DOHH2 (cell line): ENCODE measurements at regions not wholly inside any gene's neighbourhood (a gene's known extent, or its start where the extent isn't known, plus 50 kb on each side); places are given as distances from the start of the nearest gene placed in this dataset.

Experiments used
- H3F3A ChIP-seq: fragments of 200-600 bp; sonication (generic), shearing (Covaris generic); 2 replicates; pipeline ENCODE4 v1.6.0; 2016; ENCODE audit warnings: antibody characterized with exemption, mild to moderate bottlenecking; ENCODE audit not compliant: control insufficient read depth, insufficient read depth
- H3K27ac ChIP-seq: fragments of 200-600 bp; sonication (generic); 2 replicates; pipeline ENCODE4 v1.5.1; 2014; ENCODE audit warnings: low read depth, mild to moderate bottlenecking, low read length, moderate library complexity
- H3K27me3 ChIP-seq: fragments of 200-600 bp; sonication (generic); 2 replicates; pipeline ENCODE4 v1.6.1; 2014; ENCODE audit warnings: mild to moderate bottlenecking, low read length, mixed read lengths; ENCODE audit not compliant: control insufficient read depth
- H3K36me3 ChIP-seq: fragments of 200-600 bp; sonication (generic); 2 replicates; pipeline ENCODE4 v1.6.1; 2014; ENCODE audit warnings: mild to moderate bottlenecking, low read length, moderate library complexity, mixed read lengths; ENCODE audit not compliant: control insufficient read depth
- H3K4me1 ChIP-seq: fragments of 200-600 bp; sonication (generic); 2 replicates; pipeline ENCODE4 v1.6.1; 2014; ENCODE audit warnings: mild to moderate bottlenecking, low read length, mixed read lengths; ENCODE audit not compliant: control insufficient read depth
- H3K4me2 ChIP-seq: fragments of 200-600 bp; sonication (generic); 2 replicates; pipeline ENCODE4 v1.6.0; 2014; ENCODE audit warnings: mild to moderate bottlenecking, low read length, moderate library complexity
- H3K4me3 ChIP-seq: fragments of 200-600 bp; sonication (generic); 2 replicates; pipeline ENCODE4 v1.5.1; 2014; ENCODE audit warnings: mild to moderate bottlenecking, low read length, mixed read lengths
- H3K79me2 ChIP-seq: fragments of 200-600 bp; sonication (generic); 2 replicates; pipeline ENCODE4 v1.6.1; 2014; ENCODE audit warnings: mild to moderate bottlenecking, low read length, mixed read lengths; ENCODE audit not compliant: control insufficient read depth
- H3K9me2 ChIP-seq: fragments of 200-600 bp; sonication (generic); replicated peaks from 2 replicates; pipeline ENCODE4 v1.6.1; 2014; ENCODE audit warnings: mild to moderate bottlenecking, low read length, mixed read lengths; ENCODE audit not compliant: control insufficient read depth
- H3K9me3 ChIP-seq: fragments of 200-600 bp; sonication (generic); 2 replicates; pipeline ENCODE4 v1.6.1; 2014; ENCODE audit warnings: antibody characterized with exemption, low read length, mixed read lengths; ENCODE audit not compliant: control insufficient read depth, insufficient read depth
- H4K20me1 ChIP-seq: fragments of 200-600 bp; sonication (generic); 2 replicates; pipeline ENCODE4 v1.6.0; 2014; ENCODE audit warnings: low read depth, mild to moderate bottlenecking, antibody characterized with exemption, low read length, moderate library complexity; ENCODE audit not compliant: control insufficient read depth, insufficient read depth
- EZH2phosphoT487 ChIP-seq: fragments of 200-600 bp; sonication (generic); IDR thresholded peaks from 2 replicates; pipeline ENCODE4 v1.6.1; 2017; ENCODE audit warnings: borderline replicate concordance, mild to moderate bottlenecking, antibody characterized with exemption, low read length, moderate library complexity, mixed read lengths
- TF ChIP-seq, protein P1 (sequence below): fragments of 200-600 bp; sonication (generic); IDR thresholded peaks from one replicate; pipeline ENCODE4 v1.5.1; 2014; ENCODE audit warnings: antibody characterized with exemption, mild to moderate bottlenecking, low read depth, low read length; ENCODE audit not compliant: poor library complexity, severe bottlenecking

DNA sequence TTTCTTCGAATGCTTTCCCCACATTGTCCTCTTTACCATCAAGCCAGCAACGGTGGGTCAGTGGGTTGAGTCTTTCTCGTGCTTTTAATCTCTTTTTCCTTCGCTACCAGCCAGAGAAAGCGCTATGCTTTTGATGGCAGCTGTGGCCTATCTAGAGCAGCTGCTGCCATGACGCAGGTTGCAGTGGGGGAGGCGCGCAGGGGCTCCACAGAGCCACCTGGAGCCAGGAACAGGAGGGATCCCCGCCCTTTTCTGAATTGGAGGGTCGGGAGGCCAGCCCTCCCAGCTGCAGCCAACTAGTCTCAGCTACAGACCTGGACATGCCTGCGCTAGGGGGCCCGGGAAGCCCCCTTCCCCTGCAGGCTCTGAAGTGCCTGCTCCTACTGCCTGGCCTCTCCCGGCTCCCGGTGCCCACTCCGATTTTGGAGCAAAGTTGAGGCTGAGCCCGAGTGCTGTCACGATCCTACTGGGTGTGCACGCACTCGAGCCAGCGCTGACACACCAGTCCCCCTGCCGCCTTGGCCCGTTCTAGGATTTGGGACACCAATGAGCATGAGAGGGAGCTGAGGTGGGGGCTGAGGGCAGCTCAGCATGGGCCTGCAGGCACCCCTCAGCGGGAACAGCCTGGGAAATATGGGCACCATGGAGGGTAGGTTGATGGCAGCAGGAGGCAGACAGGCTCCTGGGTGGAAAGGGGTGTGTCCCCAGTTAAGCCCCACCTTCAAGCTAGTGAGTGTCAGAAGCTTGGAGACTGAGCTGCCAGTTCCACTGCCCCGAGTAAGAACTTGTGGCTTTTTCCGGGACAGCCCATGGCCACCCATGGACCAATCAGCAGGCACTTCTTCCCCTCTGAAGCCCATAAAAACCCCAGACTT is 784.2 kb downstream of the SLC6A15 start:
- no peaks in the 10 kb centered on the region for H3K9me2 ChIP-seq
- H3K9me3 ChIP-seq = no peaks in the 10 kb centered on the region; the same call in 1 of the 2 replicates
- no peaks in the 10 kb centered on the region for H3K4me1 ChIP-seq
- H4K20me1 ChIP-seq = no peaks in the 10 kb centered on the region
- H3K4me2 ChIP-seq = no peak overlapping the region
- no peak for TF ChIP-seq EZH2phosphoT487
- TF ChIP-seq, protein P1, sequence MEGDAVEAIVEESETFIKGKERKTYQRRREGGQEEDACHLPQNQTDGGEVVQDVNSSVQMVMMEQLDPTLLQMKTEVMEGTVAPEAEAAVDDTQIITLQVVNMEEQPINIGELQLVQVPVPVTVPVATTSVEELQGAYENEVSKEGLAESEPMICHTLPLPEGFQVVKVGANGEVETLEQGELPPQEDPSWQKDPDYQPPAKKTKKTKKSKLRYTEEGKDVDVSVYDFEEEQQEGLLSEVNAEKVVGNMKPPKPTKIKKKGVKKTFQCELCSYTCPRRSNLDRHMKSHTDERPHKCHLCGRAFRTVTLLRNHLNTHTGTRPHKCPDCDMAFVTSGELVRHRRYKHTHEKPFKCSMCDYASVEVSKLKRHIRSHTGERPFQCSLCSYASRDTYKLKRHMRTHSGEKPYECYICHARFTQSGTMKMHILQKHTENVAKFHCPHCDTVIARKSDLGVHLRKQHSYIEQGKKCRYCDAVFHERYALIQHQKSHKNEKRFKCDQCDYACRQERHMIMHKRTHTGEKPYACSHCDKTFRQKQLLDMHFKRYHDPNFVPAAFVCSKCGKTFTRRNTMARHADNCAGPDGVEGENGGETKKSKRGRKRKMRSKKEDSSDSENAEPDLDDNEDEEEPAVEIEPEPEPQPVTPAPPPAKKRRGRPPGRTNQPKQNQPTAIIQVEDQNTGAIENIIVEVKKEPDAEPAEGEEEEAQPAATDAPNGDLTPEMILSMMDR = no peak
- no peaks in the 10 kb centered on the region for H3F3A ChIP-seq
- H3K4me3 ChIP-seq = no peak overlapping the region
- no peaks in the 10 kb centered on the region for H3K79me2 ChIP-seq
- no peaks in the 10 kb centered on the region for H3K36me3 ChIP-seq
- H3K27ac ChIP-seq = no peak overlapping the region
- no peaks in the 10 kb centered on the region for H3K27me3 ChIP-seq

DNA sequence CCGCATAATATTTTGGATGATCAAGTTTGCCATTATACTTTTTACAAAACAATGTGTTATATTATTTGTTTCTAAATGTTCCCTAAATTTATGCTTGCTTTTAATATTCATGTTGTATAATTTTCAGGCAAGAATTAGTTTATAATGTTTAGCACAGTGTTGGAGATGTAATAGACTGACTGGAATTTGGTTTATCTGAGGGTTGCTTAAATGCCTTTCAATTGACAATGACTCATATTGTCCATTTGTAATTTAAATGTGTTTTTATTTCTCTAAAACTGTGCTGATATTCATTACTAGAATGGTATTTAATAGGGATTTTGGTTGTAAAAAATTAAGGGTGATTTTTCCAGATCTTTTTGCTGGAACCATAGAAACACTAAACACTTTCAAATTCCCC is 788.4 kb downstream of the SLC6A15 start:
- Histone ChIP-seq H3K9me2 (no peaks in the 10 kb centered on the region), H3K36me3 (no peaks in the 10 kb centered on the region), H3F3A (no peaks in the 10 kb centered on the region), H4K20me1 (no peaks in the 10 kb centered on the region), H3K9me3 (no peaks in the 10 kb centered on the region; the same call in 1 of the 2 replicates), H3K79me2 (no peaks in the 10 kb centered on the region), H3K4me3 (no peak overlapping the region), H3K4me1 (no peaks in the 10 kb centered on the region), H3K27me3 (no peaks in the 10 kb centered on the region), H3K4me2 (no peak overlapping the region), H3K27ac (no peak overlapping the region)
- TF ChIP-seq, protein P1 = no peak
- no peak for TF ChIP-seq EZH2phosphoT487

DNA sequence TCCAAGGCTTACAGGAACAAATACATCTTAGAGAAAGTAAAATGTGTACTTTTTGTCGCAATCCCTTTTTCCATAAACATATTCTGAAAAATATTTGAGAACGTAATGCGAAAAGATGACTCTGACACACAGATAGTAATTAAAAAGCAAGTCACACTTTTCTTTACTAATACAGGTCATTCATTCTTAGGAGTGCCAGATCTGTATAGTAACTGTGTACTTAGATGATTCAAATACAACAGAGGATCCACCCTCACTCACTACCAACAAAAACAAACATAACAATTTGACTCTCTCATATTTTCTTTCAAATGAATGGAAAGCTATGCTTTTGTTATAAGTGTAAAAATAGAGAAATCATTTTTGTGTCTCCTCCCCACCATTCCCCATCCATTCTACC is 795.4 kb downstream of the SLC6A15 start:
- Histone ChIP-seq H3K4me1 (no peaks in the 10 kb centered on the region), H3K36me3 (no peaks in the 10 kb centered on the region), H4K20me1 (no peaks in the 10 kb centered on the region), H3K79me2 (no peaks in the 10 kb centered on the region), H3K9me3 (no peaks in the 10 kb centered on the region), H3K9me2 (no peaks in the 10 kb centered on the region), H3K27me3 (no peaks in the 10 kb centered on the region), H3K27ac (no peak overlapping the region), H3F3A (no peaks in the 10 kb centered on the region), H3K4me3 (no peak overlapping the region), H3K4me2 (no peak overlapping the region)
- no peak for TF ChIP-seq EZH2phosphoT487
- TF ChIP-seq, protein P1 = no peak
